ENCODE measurements at regions not wholly inside any gene's neighbourhood (a gene's known extent, or its start where the extent isn't known, plus 50 kb on each side); places are given as distances from the start of the nearest gene placed in this dataset.

- no peak for TF ChIP-seq EZH2 (IDR thresholded peaks at IDR 0.05; ENCODE audit: low read depth, unreplicated experiment)
- TF ChIP-seq CTCF (conservative IDR thresholded peaks at IDR 0.05; ENCODE audit: low read depth in 2 of 2), result no peak
- TF ChIP-seq REST (IDR thresholded peaks at IDR 0.05; ENCODE audit: unreplicated experiment), result no peak
- no peak for TF ChIP-seq CREB1 (CRISPR knock-in tag; IDR thresholded peaks at IDR 0.05; ENCODE audit: low read depth)
- TF ChIP-seq EZH2phosphoT487 (IDR thresholded peaks at IDR 0.05; ENCODE audit: unreplicated experiment), result no peak
- TF ChIP-seq POLR2AphosphoS5 (IDR thresholded peaks at IDR 0.05; ENCODE audit: low read depth), result no peak
- TF ChIP-seq ZNF331 (CRISPR knock-in tag; IDR thresholded peaks at IDR 0.05; ENCODE audit: low read depth), result no peak
- no peak for TF ChIP-seq ETS1 (IDR thresholded peaks at IDR 0.05)
These were observed 82.8 kb upstream of the LIMCH1 start for GRCh38 chr4:41455206-41455605.
